Lower leg skin (tissue), 4 donors: ENCODE measurements at regions not wholly inside any gene's neighbourhood (a gene's known extent, or its start where the extent isn't known, plus 50 kb on each side); places are given as distances from the start of the nearest gene placed in this dataset.
"Not testable (repeated sequence)": the region's sequence is repeated elsewhere in the genome, so short reads cannot be mapped to it uniquely, and the experiment has no call there.

Source experiments
- DNase-seq, 2 donors: peaks; one replicate each; pipeline ENCODE4 v3.0.0-alpha.2; 2019; ENCODE audit warnings: low spot score in 2 of 2
- H3K4me3 ChIP-seq: fragments of 200-600 bp; sonication (generic); 2 replicates; pipeline ENCODE4 v1.5.1; 2017; ENCODE audit warnings: mild to moderate bottlenecking, low read depth; ENCODE audit not compliant: poor library complexity, severe bottlenecking
- POLR2A ChIP-seq, 2 donors: fragments of 450-650 bp; IDR thresholded peaks; one replicate each; pipeline ENCODE4 v1.6.1; 2016 to 2017; ENCODE audit warnings: antibody characterized with exemption in 2 of 2, mild to moderate bottlenecking in 1 of 2, moderate library complexity in 1 of 2
- WGBS, 2 donors: methylation state at CpG; one replicate each; pipeline ENCODE4 v1.1.5; 2018; 5-methylcytosine and 5-hydroxymethylcytosine counted together
- intact Hi-C: fragments of 100-400 bp; cut with DNase I; formaldehyde crosslinking; loops from one replicate; pipeline ENCODE4 v1.15.0; 2023; ENCODE audit warnings: low total_unique reads
- TF ChIP-seq, protein P1 (sequence below), 3 donors: fragments of 450-650 bp; IDR thresholded peaks; one replicate each; pipeline ENCODE4 v1.5.1; 2016; ENCODE audit warnings: antibody characterized with exemption in 3 of 3, mild to moderate bottlenecking in 3 of 3, moderate library complexity in 2 of 3

DNA sequence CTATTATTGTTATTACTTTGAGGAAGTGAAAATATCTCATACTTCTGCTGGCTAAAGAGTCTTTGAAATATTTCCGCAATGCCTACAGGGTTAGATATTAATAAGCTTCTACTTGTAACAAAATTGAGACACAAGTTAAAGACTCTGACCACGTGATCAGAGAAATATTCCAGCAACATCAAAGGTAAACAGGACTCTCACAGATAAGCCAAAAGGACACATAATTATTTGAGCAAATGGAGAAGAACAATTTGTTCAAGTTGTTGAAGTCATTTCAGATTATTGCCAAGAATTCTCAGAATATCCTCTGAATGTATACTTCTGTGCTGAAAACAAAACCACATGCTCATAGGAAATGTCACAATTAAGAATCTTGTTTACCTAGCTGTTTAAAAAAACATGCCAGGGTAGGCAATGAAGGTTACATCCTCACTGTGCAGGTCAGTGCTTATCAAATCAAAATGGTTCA, 225.8 kb upstream of the ALCAM start:
- H3K4me3 ChIP-seq: no peak overlapping the region
- 47 to 67% methylated on average over 2 of the region's 2 CpGs for WGBS, 2 donors
- intact Hi-C loops: no loop called here
- TF ChIP-seq, protein P1, sequence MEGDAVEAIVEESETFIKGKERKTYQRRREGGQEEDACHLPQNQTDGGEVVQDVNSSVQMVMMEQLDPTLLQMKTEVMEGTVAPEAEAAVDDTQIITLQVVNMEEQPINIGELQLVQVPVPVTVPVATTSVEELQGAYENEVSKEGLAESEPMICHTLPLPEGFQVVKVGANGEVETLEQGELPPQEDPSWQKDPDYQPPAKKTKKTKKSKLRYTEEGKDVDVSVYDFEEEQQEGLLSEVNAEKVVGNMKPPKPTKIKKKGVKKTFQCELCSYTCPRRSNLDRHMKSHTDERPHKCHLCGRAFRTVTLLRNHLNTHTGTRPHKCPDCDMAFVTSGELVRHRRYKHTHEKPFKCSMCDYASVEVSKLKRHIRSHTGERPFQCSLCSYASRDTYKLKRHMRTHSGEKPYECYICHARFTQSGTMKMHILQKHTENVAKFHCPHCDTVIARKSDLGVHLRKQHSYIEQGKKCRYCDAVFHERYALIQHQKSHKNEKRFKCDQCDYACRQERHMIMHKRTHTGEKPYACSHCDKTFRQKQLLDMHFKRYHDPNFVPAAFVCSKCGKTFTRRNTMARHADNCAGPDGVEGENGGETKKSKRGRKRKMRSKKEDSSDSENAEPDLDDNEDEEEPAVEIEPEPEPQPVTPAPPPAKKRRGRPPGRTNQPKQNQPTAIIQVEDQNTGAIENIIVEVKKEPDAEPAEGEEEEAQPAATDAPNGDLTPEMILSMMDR (IDR thresholded peaks at IDR 0.05): no peak
- no peak for TF ChIP-seq POLR2A (IDR thresholded peaks at IDR 0.05)
- DNase-seq: no peak

DNA sequence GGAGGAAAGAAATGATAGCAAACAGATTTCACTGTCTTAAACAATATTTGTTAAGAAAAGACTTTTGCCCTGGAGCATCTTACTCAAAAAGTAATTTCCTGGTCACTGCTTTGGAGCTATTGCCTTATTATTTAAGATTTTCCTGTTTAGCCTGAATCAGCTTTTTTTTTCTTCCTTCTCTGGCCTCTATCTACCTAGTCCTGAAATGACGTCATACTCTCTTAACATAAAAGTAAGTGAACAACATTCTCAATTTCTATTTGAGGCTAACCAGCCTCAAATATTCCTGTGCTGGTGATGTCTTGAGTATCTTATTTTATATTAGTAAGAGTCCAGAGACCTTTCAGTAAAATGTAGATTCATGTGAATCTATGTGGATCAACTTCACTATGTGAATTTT, 221.9 kb upstream of the ALCAM start:
- no peak for TF ChIP-seq POLR2A (IDR thresholded peaks at IDR 0.05)
- TF ChIP-seq, protein P1 (IDR thresholded peaks at IDR 0.05): no peak
- H3K4me3 ChIP-seq: no peak overlapping the region
- WGBS, 2 donors: 49% methylated on average over 1 of the region's 1 CpG
- intact Hi-C loops: no loop called here
- no peak for DNase-seq

DNA sequence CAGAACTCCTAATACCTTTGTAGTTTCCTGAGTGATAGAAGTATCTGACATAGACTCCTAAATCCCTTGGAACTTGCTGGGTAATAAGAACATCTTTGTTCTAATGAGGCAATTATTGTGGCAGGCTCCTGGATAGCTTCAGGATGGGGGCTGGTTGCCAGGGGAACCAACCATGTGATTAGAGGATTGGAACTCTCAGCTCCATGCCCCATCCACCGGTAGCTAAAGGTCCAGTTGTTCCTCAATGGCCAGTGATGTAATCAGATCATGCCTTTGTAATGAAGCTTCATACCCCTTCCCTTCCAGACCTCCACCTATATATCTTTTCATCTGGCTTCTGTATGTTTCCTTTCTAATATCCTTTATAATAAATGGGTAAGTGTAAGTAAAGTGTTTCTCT, 221.2 kb upstream of the ALCAM start:
- 50 to 87% methylated on average over 1 of the region's 1 CpG for WGBS, 2 donors
- DNase-seq: no peak
- intact Hi-C loops: no loop called here
- TF ChIP-seq POLR2A (IDR thresholded peaks at IDR 0.05): no peak
- TF ChIP-seq, protein P1 (IDR thresholded peaks at IDR 0.05): no peak
- H3K4me3 ChIP-seq: no peak overlapping the region

DNA sequence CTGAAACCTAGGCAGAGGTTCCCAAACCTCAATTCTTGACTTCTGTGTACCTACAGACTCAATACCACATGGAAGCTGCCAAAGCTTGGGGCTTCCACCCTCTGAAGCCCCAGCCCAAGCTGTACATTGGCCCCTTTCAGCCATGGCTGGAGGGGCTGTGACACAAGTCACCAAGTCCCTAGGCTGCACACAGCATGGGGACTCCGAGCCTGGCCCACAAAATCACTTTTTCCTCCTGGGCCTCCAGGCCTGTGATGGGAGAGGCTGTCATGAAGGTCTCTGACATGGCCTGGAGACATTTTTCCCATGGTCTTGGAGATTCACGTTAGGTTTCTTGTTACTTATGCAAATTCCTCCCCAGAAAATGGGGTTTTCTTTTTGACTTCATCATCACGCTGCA, 217.5 kb upstream of the ALCAM start:
- DNase-seq, intact Hi-C loops, H3K4me3 ChIP-seq: not testable (repeated sequence)
- 78 to 85% methylated on average over 3 of the region's 3 CpGs for WGBS, 2 donors

DNA sequence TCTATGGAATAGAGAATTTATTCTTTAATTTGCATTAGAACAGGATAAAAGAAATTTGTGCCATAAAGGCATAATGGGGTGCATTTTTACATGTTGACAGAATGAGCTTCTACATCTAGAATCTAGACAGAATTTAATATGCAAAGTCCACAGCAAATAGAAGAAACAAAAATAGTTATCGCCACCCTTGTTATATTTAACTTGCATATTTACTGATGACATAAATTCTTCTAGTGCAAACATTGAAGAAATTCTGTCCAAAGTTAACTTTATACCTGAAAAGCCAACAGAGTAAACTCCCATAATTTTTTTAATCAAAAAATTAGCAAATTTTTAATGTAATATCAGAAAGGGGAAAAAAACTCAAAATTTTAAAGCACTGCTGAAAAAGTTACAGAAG, 213.7 kb upstream of the ALCAM start:
- TF ChIP-seq, protein P1 (IDR thresholded peaks at IDR 0.05): no peak
- no peak for TF ChIP-seq POLR2A (IDR thresholded peaks at IDR 0.05)
- H3K4me3 ChIP-seq: no peak overlapping the region

DNA sequence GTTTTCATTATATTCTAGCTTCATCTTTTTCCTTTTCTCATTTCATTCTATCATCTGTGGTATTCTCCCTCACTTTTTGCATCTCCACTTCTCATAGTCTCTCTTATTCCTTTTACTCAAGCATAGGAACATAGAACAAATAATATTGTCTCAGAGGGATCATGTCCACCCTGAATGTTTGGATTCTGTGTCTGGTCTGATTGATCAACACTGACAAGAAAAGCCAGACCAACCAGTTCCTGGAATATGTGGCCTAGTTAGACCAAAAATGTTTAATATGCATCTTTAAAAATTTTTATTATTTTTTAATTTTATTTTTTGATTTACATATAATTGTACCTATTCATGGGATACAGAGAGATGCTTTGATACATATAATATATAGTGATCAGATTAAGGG, 212.0 kb upstream of the ALCAM start:
- DNase-seq: no peak
- TF ChIP-seq, protein P1 (IDR thresholded peaks at IDR 0.05): no peak
- no peak for TF ChIP-seq POLR2A (IDR thresholded peaks at IDR 0.05)
- intact Hi-C loops: loop anchor here (5.0 kb wide), 1 partner anchor 1788 kb away; no protein-coding TSS in a partner anchor
- no peak overlapping the region for H3K4me3 ChIP-seq

More for the DNA sequence above, 213.7 kb upstream of the ALCAM start:
- intact Hi-C loops: loop anchor here (5.0 kb wide), 1 partner anchor 1789 kb away; no protein-coding TSS in a partner anchor
- no peak for DNase-seq
- WGBS, 2 donors: 89 to 98% methylated on average over 1 of the region's 1 CpG
